AG09319 (cell line): ENCODE measurements at regions not wholly inside any gene's neighbourhood (a gene's known extent, or its start where the extent isn't known, plus 50 kb on each side); places are given as distances from the start of the nearest gene placed in this dataset.

Source experiments
- DNase-seq: peaks from one replicate; pipeline ENCODE4 v3.0.0-alpha.2; 2010; ENCODE audit warnings: low read depth; ENCODE audit errors: extremely low read depth
- CTCF ChIP-seq: IDR thresholded peaks from 2 replicates; pipeline ENCODE4 v1.5.1; 2011; ENCODE audit warnings: low read depth, mild to moderate bottlenecking, inconsistent platforms, low read length, moderate library complexity

- no peak for DNase-seq
- TF ChIP-seq CTCF: no peak
These were observed 614.0 kb upstream of the CDH5 start for GRCh38 chr16:65752522-65752844.

GRCh38 chr16:65751622-65752521, 614.6 kb upstream of the CDH5 start:
- no peak for TF ChIP-seq CTCF

GRCh38 chr16:65749506-65749905, 617.0 kb upstream of the CDH5 start:
- TF ChIP-seq CTCF: no peak
- no peak for DNase-seq

More at GRCh38 chr16:65751622-65752521, 614.6 kb upstream of the CDH5 start:
- no peak for DNase-seq

- no peak for DNase-seq
- TF ChIP-seq CTCF: no peak
These were observed 619.5 kb upstream of the CDH5 start for GRCh38 chr16:65746941-65747340.

- DNase-seq: no peak
- TF ChIP-seq CTCF: no peak
These were observed 621.2 kb upstream of the CDH5 start for GRCh38 chr16:65745201-65745708.

GRCh38 chr16:65744401-65744800, 622.1 kb upstream of the CDH5 start:
- no peak for DNase-seq
- TF ChIP-seq CTCF: no peak

GRCh38 chr16:65743558-65743957, 621.7 kb upstream of the CDH11 start:
- TF ChIP-seq CTCF: no peak

More at GRCh38 chr16:65743558-65743957, 621.7 kb upstream of the CDH11 start:
- DNase-seq: no peak
